NOMO-1 (cell line): ENCODE measurements at regions not wholly inside any gene's neighbourhood (a gene's known extent, or its start where the extent isn't known, plus 50 kb on each side); places are given as distances from the start of the nearest gene placed in this dataset.
"Not testable (repeated sequence)": the region's sequence is repeated elsewhere in the genome, so short reads cannot be mapped to it uniquely, and the experiment has no call there.

Experiments
- DNase-seq, 2 experiments: peaks; one replicate each; lab custom pipeline; 2025; ENCODE audit not compliant: unreplicated experiment in 2 of 2; lab: John Stamatoyannopoulos, UW

GRCh38 chr3:34569437-34569836 is 771.0 kb downstream of the PDCD6IP start:
- no peak for DNase-seq

- DNase-seq, result no peak
These were observed 772.7 kb downstream of the PDCD6IP start for GRCh38 chr3:34570916-34571705.

- DNase-seq, result no peak
These were observed 773.3 kb downstream of the PDCD6IP start for GRCh38 chr3:34571714-34572113.

- DNase-seq, result no peak
These were observed 777.3 kb downstream of the PDCD6IP start for GRCh38 chr3:34575776-34576175.

GRCh38 chr3:34582055-34582454 is 783.6 kb downstream of the PDCD6IP start:
- no peak for DNase-seq

- no peak for DNase-seq
These were observed 785.0 kb downstream of the PDCD6IP start for GRCh38 chr3:34583451-34583850.

- no peak for DNase-seq
These were observed 786.5 kb downstream of the PDCD6IP start for GRCh38 chr3:34584971-34585370.

GRCh38 chr3:34599595-34599994 is 801.2 kb downstream of the PDCD6IP start:
- no peak for DNase-seq

- no peak for DNase-seq
These were observed 821.6 kb downstream of the PDCD6IP start for GRCh38 chr3:34619990-34620389.

- no peak for DNase-seq
These were observed 828.3 kb downstream of the PDCD6IP start for GRCh38 chr3:34626699-34627098.

GRCh38 chr3:34634939-34635338 is 836.5 kb downstream of the PDCD6IP start:
- DNase-seq, result no peak

GRCh38 chr3:34635352-34635850 is 837.0 kb downstream of the PDCD6IP start:
- no peak for DNase-seq

GRCh38 chr3:34646911-34647460 is 848.6 kb downstream of the PDCD6IP start:
- DNase-seq, result no peak

- no peak for DNase-seq
These were observed 851.7 kb downstream of the PDCD6IP start for GRCh38 chr3:34650131-34650530.

- no peak for DNase-seq
These were observed 870.5 kb downstream of the PDCD6IP start for GRCh38 chr3:34668915-34669314.

GRCh38 chr3:34669490-34669889 is 871.1 kb downstream of the PDCD6IP start:
- no peak for DNase-seq

GRCh38 chr3:34675383-34676120 is 877.1 kb downstream of the PDCD6IP start:
- no peak for DNase-seq

- no peak for DNase-seq
These were observed 878.0 kb downstream of the PDCD6IP start for GRCh38 chr3:34676436-34676835.

GRCh38 chr3:34678575-34678974 is 880.1 kb downstream of the PDCD6IP start:
- DNase-seq, result no peak

GRCh38 chr3:34679055-34679454 is 880.6 kb downstream of the PDCD6IP start:
- DNase-seq, result not testable (repeated sequence)

GRCh38 chr3:34683851-34684250 is 885.4 kb downstream of the PDCD6IP start:
- DNase-seq, result peak in 1 of 2 experiments; percentile 37

GRCh38 chr3:34686541-34686940 is 888.1 kb downstream of the PDCD6IP start:
- no peak for DNase-seq
